Cardiac fibroblast (primary cell): ENCODE measurements at regions not wholly inside any gene's neighbourhood (a gene's known extent, or its start where the extent isn't known, plus 50 kb on each side); places are given as distances from the start of the nearest gene placed in this dataset.

ENCODE experiments used
- DNase-seq, 2 donors: peaks; one replicate each; pipeline versions ENCODE4 v3.0.0 to v3.0.0-alpha.2; 2010; ENCODE audit warnings: low read depth in 2 of 2
- H3K4me3 ChIP-seq, 2 donors: replicated peaks in 1 of 2; 1 replicate in 1 of 2; 2 replicates in 1 of 2; pipeline ENCODE4 v1.5.1; 2011; ENCODE audit warnings: low read depth in 2 of 2, low read length in 2 of 2, mild to moderate bottlenecking in 2 of 2, moderate library complexity in 1 of 2
- TF ChIP-seq, protein P1 (sequence below): IDR thresholded peaks from one replicate; pipeline ENCODE4 v1.5.1; 2011; ENCODE audit warnings: low read depth, mild to moderate bottlenecking, low read length, inconsistent platforms

GRCh38 chr13:106630162-106630561 lies 62.2 kb upstream of the ARGLU1 start:
- TF ChIP-seq, protein P1, sequence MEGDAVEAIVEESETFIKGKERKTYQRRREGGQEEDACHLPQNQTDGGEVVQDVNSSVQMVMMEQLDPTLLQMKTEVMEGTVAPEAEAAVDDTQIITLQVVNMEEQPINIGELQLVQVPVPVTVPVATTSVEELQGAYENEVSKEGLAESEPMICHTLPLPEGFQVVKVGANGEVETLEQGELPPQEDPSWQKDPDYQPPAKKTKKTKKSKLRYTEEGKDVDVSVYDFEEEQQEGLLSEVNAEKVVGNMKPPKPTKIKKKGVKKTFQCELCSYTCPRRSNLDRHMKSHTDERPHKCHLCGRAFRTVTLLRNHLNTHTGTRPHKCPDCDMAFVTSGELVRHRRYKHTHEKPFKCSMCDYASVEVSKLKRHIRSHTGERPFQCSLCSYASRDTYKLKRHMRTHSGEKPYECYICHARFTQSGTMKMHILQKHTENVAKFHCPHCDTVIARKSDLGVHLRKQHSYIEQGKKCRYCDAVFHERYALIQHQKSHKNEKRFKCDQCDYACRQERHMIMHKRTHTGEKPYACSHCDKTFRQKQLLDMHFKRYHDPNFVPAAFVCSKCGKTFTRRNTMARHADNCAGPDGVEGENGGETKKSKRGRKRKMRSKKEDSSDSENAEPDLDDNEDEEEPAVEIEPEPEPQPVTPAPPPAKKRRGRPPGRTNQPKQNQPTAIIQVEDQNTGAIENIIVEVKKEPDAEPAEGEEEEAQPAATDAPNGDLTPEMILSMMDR: no peak
- no peak for DNase-seq
- no peak overlapping the region for H3K4me3 ChIP-seq

DNA sequence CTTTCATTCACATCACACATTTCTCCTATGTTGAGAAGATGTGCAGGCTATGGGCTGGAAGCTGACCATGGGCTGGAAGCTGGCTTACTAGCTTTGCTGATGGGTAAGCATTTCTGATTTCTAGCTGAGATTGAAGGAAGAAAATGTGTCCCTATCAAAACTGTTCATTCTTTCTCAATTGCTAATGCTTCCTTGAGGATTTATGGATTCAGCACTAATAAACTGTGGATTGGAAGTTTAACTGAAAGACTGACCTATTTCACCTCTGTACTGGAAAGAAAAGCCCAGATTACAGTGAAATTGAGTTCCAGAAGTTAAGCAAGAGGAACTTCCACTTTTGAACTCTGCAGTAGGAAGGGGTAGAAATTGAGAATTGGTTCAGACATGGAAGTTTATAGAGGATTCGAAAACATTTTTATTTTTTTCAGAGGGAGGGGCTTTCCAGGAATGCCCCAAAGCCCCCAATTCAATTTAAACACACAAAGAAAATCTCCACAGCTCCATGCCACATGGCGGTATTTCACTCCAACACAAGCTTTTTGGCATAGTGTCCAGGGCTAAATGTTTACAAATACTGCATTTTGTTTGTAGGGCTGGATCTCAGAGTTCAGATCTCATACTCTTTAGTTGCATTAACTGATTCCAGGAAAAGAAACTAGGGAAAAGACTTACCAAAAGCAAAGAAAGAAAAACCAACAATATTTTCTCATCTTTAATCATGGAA lies 61.2 kb upstream of the ARGLU1 start:
- DNase-seq: no peak
- no peak overlapping the region for H3K4me3 ChIP-seq
- TF ChIP-seq, protein P1: no peak

- no peak for DNase-seq
- TF ChIP-seq, protein P1: no peak
- H3K4me3 ChIP-seq: no peak overlapping the region
These were observed 58.5 kb upstream of the ARGLU1 start for GRCh38 chr13:106626473-106626872.

- no peak overlapping the region for H3K4me3 ChIP-seq
- DNase-seq: no peak
- TF ChIP-seq, protein P1: no peak
These were observed 57.6 kb upstream of the ARGLU1 start for GRCh38 chr13:106625578-106625977.

- TF ChIP-seq, protein P1: no peak
These were observed 56.0 kb upstream of the ARGLU1 start for GRCh38 chr13:106623799-106624460.

DNA sequence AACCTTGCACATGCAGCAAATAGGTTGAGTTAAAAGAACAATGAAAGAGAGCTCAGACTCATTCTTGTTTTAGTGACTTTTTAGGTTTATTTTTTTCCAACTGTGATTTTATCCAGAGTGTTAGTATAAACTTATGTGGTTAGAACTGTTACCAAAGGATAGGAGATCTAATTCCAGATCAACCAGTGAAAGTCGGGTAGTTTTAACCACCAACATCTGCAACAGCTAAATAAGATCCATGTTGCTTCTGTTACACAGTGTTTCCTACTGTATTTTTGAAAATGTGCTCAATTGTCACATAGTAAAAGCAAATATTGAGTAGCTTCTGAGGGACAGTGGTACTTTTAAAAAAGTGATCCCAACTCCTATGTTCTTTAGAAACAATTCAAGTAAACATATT lies 53.9 kb upstream of the ARGLU1 start:
- DNase-seq: no peak
- no peak overlapping the region for H3K4me3 ChIP-seq
- TF ChIP-seq, protein P1: no peak

More at GRCh38 chr13:106623799-106624460, 56.0 kb upstream of the ARGLU1 start:
- DNase-seq: no peak
- no peak overlapping the region for H3K4me3 ChIP-seq
